ENCODE measurements at regions not wholly inside any gene's neighbourhood (a gene's known extent, or its start where the extent isn't known, plus 50 kb on each side); places are given as distances from the start of the nearest gene placed in this dataset.
"Not testable (repeated sequence)": the region's sequence is repeated elsewhere in the genome, so short reads cannot be mapped to it uniquely, and the experiment has no call there.

DNA sequence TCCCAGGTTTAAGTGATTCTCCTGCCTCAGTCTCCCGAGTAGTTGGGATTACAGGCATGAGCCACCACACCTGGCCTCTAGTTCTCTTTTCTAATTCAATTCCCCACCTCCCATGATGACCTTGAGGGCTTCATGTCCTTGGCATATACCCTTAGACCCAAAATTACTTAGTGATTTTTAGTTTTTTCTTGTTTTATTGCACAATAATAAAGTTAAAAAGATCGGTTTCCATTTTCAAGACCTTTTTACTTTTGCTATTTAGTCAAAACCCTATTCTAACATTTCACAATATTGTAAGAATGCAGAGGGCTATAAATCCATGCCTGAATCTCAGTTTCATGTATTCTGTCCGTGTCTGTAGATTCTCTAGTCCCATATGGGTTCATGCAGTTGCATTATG, 354.6 kb upstream of the FANCL start:
- H3K27ac ChIP-seq: no peak overlapping the region
- ATAC-seq: no peak

DNA sequence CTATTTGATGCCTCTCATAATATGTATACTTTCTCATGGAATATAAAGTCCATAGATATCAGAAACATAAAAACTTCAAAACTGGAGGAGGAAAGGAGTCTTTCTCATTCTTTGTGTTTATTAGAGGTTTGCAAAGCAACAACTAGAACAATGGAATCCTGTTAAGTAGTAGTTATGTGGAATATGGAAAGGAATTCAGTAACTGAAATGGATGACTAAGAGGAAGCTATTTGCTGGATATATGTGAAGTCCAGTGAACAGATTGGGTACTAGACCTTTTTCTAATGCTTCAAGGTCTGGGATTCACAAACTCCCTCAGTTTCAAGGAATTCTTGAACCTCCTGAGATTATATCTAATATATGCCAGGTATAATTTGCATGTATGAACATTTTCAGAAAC, 353.6 kb upstream of the FANCL start:
- Histone ChIP-seq H3K36me3 (no peaks in the 10 kb centered on the region), H3K27me3 (peaks cover 0 to 3% (median 0%) of the 10 kb centered on the region in 7 donors), H3K27ac (no peak overlapping the region), H3K4me3 (no peak overlapping the region), H3K9me3 (no peaks in the 10 kb centered on the region), H3K4me1 (no peaks in the 10 kb centered on the region)
- ATAC-seq (no peak), DNase-seq (no peak)
- intact Hi-C loops (cut with DNase I): no loop called here
- TF ChIP-seq, protein P1, sequence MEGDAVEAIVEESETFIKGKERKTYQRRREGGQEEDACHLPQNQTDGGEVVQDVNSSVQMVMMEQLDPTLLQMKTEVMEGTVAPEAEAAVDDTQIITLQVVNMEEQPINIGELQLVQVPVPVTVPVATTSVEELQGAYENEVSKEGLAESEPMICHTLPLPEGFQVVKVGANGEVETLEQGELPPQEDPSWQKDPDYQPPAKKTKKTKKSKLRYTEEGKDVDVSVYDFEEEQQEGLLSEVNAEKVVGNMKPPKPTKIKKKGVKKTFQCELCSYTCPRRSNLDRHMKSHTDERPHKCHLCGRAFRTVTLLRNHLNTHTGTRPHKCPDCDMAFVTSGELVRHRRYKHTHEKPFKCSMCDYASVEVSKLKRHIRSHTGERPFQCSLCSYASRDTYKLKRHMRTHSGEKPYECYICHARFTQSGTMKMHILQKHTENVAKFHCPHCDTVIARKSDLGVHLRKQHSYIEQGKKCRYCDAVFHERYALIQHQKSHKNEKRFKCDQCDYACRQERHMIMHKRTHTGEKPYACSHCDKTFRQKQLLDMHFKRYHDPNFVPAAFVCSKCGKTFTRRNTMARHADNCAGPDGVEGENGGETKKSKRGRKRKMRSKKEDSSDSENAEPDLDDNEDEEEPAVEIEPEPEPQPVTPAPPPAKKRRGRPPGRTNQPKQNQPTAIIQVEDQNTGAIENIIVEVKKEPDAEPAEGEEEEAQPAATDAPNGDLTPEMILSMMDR (IDR thresholded peaks at IDR 0.05): no peak

More for the DNA sequence above, 354.6 kb upstream of the FANCL start:
- Histone ChIP-seq H3K9me3 (no peaks in the 10 kb centered on the region), H3K36me3 (no peaks in the 10 kb centered on the region), H3K4me1 (no peaks in the 10 kb centered on the region), H3K4me3 (no peak overlapping the region), H3K27me3 (peaks cover 0 to 3% (median 0%) of the 10 kb centered on the region in 7 donors)
- TF ChIP-seq, protein P1 (IDR thresholded peaks at IDR 0.05): no peak
- intact Hi-C loops (cut with DNase I): no loop called here
- 42 to 69% methylated on average over 3 of the region's 3 CpGs for WGBS, 2 donors
- DNase-seq: no peak

DNA sequence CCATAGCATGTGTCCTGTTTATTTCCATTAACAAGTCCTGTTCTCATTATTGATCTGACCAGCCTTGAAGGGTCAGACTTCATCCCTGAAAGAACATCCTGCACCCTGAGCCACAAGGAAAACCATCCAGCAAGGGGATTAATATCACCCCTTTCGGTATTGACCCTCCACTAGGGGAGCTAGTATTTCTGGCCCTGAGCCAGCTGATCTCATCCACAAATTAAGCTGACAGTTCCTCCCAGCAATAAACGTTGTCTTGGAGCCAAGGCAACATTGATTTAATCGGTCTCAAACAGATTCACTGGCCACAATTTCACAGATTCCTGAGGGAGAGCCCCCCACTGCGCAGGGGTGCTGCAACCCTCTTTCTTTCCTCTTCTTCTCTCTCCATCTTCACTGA, 353.1 kb upstream of the FANCL start:
- intact Hi-C loops (cut with DNase I): no loop called here
- Histone ChIP-seq H3K4me1 (no peaks in the 10 kb centered on the region), H3K27me3 (peaks cover 0 to 3% (median 0%) of the 10 kb centered on the region in 7 donors), H3K36me3 (no peaks in the 10 kb centered on the region), H3K4me3 (no peak overlapping the region), H3K9me3 (no peaks in the 10 kb centered on the region), H3K27ac (no peak overlapping the region)
- no peak for DNase-seq
- ATAC-seq: no peak
- WGBS, 2 donors: 37 to 42% methylated on average over 4 of the region's 4 CpGs
- TF ChIP-seq, protein P1 (IDR thresholded peaks at IDR 0.05): no peak

DNA sequence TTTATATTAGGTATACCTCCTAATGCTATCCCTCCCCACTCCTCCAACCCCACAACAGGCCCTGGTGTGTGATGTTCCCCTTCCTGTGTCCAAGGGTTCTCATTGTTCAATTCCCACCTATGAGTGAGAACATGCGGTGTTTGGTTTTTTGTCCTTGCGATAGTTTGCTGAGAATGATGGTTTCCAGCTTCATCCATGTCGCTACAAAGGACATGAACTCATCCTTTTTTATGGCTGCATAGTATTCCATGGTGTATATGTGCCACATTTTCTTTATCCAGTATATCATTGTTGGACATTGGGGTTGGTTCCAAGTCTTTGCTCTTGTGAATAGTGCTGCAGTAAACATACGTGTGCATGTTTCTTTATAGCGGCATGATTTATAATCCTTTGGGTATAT, 345.1 kb upstream of the FANCL start:
- H3K36me3 ChIP-seq; H3K4me1 ChIP-seq; H3K4me3 ChIP-seq; H3K27me3 ChIP-seq; H3K9me3 ChIP-seq; DNase-seq; ATAC-seq; intact Hi-C loops (cut with DNase I); H3K27ac ChIP-seq: not testable (repeated sequence)
- 93 to 97% methylated on average over 4 of the region's 5 CpGs for WGBS, 2 donors

DNA sequence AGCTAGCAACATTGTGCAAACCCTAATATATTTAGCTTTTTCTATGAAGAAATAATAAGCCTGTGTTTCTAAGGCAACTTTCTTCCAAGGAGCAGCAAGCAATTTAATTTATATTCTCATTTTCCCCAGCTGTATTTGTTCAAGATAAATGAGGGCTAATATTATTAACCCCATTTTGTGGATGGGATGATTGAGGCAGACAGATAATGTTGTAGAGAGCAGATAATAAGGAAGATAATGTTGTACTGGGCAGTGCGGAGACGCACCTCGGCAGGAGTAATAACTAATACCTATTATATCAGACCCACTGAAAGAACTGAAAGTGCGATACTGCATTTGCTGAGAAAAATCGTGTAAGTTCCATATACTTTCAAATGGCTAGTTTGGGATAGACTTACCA, 344.1 kb upstream of the FANCL start:
- intact Hi-C loops (cut with DNase I): no loop called here
- ATAC-seq: no peak

More for the DNA sequence above, 344.1 kb upstream of the FANCL start:
- Histone ChIP-seq H3K27me3 (peaks cover 0 to 10% (median 0%) of the 10 kb centered on the region in 7 donors), H3K4me3 (no peak overlapping the region), H3K27ac (no peak overlapping the region), H3K9me3 (no peaks in the 10 kb centered on the region), H3K4me1 (no peaks in the 10 kb centered on the region), H3K36me3 (no peaks in the 10 kb centered on the region)
- TF ChIP-seq, protein P1 (IDR thresholded peaks at IDR 0.05): no peak
- no peak for DNase-seq
- WGBS, 2 donors: 92 to 96% methylated on average over 5 of the region's 5 CpGs

All from heart right ventricle (tissue), 16 donors.